HG02759 (cell line): ENCODE measurements at regions not wholly inside any gene's neighbourhood (a gene's known extent, or its start where the extent isn't known, plus 50 kb on each side); places are given as distances from the start of the nearest gene placed in this dataset.

Experiments
- ATAC-seq: cut with Tn5 transposase; IDR thresholded peaks from one replicate; pipeline ENCODE4 v1.9.1; 2021; ENCODE audit warnings: mild to moderate bottlenecking, moderate library complexity; ENCODE audit not compliant: unreplicated experiment

DNA sequence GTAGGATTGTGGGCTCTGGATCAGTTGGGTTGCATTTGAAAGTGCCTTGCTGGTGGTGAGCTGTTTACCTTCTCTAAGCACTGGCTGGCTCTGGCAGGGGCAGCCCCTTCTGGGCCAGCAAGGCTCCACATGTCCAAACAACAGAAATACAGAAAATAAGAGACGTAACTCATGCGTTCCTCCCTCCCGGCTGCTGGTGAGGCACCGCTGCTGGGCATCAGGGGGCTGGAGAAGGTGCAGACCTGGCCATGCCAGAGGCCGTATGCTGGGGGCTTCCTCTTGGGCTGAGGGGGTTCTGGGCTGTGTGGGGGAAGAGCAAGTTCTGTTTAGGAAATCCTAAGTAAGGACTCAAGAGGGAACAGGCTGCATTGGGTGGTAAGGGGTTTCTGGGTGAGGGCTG lies 140.6 kb downstream of the URI1 start:
- ATAC-seq, result no peak

DNA sequence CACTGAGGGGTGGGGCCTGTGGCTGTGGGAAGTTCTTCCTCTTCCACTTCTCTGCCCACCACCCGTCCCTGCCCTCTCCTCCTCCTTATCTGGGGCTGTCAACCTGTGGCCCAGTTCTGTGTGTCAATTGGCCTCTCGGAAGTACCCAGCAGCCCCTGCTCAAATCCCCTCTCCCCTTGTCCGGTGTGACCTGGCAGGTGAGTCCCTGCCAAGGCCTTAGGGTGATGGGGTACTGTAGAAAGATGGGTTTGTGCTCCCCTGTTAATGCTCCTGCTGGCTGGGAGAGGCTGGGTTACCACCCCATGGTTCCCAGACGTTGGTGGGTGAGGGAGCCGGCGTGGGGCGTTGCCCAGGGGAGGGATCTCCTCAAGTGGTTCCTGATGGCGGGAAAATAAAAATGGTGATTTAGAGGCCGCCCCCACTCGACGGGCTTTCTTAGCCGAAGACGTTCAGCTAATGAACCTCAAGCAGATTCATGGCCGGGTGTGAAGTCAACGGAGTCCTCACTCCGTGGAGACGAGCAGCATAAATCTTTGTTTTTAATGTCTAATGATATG lies 141.2 kb downstream of the URI1 start:
- no peak for ATAC-seq

DNA sequence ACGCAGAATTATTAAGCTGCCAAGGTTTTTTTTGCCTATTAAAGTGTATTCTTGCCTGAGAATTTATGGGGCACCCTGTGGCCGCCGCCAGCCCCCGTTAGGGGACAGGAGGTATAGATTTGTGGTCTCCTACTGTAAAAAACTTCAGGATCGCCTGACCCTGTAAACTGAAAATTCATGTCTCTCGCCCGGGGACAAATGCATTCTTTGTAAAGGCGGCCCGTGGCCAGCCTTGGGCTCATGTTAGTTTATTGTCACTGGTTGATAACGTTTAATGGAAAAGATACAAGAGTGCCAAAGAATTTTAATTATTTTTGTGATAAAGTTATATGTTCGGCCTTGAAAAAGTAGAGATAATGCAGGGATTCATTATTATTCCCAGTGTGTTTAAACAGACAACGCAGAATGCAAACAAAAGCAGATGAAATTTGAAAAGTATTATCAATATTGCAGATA lies 141.7 kb downstream of the URI1 start:
- no peak for ATAC-seq

DNA sequence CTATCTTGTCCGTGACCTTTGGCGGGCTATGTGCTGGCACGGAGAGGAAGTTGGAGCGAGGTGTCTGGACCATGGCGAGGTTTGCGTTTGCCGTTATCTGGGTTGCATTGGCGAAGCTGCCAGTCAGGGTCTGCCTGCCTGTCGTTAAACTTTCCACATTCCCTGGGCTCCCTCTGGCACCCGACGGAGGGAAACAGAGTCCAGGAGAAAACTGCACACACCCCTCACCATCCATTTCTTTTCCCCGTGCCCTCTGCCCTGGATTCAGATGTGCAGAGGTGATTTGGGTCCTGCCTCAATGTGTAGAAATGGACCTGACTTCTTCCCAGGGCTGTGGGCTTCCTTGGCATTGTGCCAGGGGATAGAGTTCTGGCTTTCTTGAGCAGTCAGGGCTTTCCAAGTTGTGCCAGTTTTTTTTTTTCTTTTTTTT lies 142.4 kb downstream of the URI1 start:
- ATAC-seq, result no peak

DNA sequence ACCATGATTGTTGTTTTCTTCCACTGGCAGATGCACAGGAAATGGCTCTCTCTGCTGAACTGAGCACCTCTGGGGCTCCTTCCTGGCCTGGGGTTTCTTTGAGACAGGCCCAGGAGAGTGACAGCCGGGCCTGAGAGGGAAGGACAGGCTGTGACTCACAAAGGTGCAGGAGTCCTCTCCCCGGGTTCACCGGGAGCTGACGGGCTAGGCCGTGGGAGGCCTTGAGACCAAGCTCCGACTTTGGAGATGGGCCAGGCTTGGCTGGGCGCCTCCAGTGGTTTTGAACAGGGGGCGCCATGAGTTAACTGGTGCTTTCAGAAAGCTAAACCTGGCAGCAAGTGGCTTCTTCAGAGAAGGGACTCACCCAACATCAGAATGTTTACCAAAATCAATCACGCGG lies 143.4 kb downstream of the URI1 start:
- no peak for ATAC-seq

DNA sequence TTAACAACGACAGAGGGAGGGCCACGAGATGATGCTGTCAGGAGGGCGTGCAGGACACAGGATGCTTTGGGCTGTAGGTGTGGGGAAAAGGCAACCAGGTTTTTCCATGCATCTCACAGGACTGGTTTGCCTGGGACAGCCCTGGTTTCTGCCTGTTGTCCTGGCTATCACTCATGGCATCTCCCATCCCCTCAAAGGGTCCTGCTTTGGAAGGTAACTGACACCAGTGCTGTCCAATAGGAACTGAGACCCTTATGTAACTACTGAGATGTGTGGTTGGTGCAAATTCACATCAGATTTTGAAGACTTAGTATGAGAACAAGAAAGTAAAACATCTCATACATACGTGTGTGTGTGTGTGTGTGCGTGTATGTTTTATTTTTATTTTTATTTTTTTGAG lies 144.2 kb downstream of the URI1 start:
- ATAC-seq, result no peak

DNA sequence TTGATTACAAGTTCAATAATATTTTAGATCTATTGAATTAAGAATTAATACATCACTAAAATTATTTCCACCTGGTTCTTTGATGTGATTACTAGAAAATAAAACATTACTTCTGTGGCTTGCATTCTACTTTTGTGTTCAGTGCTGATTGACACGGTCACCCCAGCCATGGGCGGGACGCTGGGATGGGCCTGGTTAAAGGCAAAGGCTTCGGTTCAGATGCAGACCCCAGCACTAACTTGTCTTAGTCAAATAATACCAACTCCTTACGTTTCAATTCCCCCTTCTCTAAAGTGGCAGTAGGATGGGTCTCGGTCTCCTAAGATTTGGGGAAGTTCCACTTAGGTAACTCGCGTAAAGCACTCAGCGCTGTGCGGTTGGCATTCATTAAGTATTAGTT lies 144.9 kb downstream of the URI1 start:
- ATAC-seq, result no peak

DNA sequence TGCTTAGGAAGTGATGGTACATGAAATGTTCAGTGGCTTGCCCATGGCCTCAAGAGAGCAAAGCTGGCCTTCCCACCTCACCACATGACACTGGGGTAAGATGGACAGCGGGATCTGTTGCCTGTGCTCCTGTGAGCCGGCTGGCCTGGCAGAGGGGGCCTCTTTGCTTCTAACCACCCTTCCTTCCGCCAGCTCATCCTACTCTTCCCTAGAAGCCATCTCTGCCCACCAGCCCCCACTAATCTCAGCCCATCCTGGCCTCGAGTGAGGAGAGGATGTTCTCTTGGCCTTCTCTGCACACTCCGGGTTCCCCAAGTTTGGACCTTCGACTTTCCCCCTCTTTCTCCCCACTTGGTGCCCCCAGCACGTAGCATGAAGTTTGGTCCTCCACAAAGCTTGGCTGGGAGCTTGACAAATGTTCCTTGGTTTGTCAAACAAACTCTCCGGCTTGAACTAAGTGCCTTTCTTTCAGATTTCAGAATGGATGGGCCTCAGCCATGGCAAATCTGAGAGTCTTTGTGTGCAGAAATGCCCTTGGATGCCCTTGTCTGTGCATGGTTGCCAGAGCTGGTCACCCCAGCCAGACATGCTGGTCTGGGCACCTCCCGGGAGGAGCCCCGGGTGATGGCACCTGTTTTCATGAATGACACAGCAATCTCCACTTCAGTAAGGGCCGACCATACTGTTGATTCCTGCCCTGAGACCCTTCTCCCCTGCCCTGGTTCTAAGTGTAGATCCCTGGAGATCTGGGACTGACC lies 145.5 kb downstream of the URI1 start:
- no peak for ATAC-seq

DNA sequence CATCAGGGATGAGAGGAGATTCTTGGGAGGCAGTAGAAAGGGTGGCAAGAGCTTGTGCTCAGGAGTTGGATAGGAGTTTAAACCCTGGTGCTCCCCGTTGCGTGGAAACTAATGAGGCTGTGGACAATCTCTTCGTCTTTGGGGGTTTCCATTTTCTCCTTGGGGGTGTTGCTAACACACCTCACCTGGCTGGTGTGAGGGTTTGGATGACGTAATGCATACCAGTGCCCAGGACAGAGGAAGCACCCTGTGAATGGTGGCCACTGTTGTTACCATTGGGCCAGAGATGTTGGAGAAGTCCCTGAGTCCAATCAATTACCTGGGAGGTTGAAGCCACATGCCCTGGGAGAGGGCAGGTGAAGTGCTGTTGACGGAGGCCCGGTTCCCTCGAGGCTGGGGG lies 146.5 kb downstream of the URI1 start:
- no peak for ATAC-seq

DNA sequence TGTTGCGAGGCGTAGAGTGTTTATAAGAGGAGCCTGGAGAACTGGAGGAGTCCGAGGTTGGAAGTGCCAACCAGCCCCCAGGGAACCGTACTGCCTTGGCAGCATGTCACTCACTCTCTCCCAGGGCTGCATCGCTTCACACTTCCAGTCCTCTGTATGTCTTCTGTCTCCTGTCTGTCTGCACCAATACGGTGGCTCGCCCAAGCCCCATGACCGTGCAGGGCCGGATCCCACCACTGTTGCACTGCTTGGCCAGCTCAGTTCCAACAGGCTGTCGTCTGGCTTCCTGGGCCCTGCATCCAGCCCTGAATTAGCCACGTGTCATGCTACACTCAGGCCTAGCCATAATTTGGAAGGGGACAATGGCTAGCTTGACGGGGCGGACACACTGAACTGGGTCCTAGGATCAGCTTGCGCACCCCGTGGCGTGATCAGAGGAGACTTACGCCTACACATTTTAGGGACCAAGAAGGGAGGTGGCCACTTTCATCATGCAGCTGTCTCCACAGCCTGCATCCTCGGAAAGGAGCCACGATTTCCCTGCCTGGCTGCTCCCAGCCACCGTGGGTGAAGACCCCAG lies 147.1 kb downstream of the URI1 start:
- ATAC-seq, result no peak

DNA sequence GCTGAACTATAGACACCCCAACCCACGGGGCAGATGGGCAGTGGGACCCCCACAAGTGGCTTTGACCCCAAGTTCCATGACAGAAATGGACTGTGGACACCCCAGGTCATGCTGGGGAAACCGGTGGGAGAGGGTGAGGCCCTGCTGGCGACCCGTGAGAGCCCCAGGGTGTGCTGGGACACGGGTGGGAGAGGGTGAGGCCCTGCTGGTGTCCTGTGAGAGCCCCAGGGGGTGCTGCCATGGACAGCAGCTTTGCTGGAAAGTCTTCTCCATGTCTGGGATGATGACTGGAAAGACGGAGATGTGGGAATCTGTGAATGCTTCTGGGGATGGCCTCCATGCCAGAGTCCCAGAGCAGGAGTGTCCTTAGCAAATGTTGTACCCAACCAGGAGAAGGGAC lies 148.4 kb downstream of the URI1 start:
- ATAC-seq, result no peak

DNA sequence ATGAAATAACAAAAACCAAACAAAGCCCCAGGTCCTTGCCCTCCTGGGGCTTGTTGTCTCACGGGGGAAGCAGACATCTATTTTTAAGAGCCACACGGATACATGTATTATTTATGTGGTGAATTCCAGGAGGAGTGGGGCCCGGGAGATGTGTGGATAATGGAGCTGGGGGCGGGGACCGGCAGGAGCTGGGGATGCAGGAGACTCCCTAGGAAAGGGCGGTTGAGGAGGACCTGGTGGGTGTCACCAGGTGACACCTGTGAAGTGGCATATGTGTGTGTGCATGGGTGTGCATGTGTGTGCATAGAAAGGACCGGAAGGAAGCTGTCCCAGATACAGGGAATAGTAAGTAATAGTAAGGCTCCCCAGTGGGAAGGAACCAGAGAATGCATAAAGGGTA lies 148.9 kb downstream of the URI1 start:
- no peak for ATAC-seq

DNA sequence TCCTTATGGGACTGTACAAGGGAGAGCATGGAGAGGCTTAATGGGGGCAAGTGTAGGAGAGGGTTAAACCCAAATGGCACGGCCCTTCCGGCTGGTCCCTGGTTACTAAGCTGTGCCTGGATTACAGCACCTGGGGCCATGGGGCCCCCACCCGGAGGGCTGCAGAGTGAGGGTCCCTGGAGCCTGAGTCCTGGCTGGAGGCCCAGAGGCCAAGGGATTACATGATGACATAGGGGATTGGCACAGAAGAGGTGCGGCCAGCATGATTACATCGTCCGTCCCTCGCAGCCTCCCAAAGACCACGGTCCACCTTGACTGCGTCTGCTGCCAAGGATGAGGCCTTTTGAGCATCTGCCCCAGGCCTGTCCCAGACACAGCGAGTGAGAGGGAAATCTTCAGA lies 149.4 kb downstream of the URI1 start:
- no peak for ATAC-seq

DNA sequence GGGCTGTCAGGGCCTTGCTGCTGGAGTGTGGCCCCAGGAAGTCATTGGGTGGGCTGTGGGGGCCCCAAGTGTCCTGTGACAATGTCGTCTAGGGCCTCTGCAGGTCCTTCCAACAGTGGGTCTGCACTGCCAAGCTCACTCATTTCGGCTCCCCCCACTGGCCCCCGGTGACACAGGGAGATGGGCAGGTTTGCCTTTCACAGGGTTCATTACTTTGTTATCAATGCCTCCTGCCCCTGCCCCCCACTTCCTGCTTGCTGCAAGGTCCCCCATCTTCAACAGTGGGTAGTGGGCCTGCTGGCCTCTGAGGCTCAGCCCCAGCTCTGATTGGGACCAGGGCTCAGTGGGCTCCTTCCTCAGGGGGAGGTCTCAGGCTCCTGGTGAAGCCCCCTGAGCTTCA lies 149.8 kb downstream of the URI1 start:
- no peak for ATAC-seq

DNA sequence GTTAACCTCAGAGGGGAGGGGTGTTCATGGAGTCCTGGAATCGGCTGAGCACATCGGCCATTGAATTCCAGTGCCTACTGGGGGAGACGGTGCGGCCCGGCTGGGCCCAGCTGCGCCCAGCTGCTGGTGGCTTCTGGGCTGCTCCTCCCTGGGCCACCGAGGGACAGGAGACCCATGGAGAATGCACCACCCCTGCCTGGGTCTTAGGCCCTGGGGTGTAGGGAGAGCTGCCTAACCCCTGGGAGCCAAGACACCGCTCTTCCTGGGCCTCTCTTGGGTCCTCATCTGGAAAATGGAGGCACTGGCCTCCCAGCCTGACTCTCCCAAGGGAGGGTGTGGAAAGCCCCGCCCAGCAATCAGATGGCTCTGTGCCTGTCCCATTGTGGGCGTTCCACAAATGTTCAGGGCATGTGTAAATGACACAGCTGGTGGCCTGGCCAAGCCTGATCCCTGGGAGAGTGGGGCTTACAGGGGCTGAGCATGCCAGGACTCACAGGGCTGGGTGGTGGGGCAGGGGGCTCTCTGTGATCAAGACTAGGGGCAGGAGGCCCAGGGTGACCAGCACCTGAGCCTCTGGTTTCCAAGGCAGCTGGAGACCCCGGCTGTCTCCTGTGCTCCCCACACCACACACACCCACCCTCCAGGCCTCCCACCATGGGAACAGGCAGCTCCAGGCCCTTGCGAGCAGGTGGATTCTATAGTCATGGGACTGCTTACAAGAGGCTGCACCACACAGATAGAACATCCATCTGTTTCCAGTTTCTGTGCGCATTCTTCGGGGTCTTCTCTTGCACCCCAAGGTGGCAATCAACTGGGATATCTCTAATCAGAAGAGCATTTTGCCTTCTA lies 150.9 kb downstream of the URI1 start:
- no peak for ATAC-seq

DNA sequence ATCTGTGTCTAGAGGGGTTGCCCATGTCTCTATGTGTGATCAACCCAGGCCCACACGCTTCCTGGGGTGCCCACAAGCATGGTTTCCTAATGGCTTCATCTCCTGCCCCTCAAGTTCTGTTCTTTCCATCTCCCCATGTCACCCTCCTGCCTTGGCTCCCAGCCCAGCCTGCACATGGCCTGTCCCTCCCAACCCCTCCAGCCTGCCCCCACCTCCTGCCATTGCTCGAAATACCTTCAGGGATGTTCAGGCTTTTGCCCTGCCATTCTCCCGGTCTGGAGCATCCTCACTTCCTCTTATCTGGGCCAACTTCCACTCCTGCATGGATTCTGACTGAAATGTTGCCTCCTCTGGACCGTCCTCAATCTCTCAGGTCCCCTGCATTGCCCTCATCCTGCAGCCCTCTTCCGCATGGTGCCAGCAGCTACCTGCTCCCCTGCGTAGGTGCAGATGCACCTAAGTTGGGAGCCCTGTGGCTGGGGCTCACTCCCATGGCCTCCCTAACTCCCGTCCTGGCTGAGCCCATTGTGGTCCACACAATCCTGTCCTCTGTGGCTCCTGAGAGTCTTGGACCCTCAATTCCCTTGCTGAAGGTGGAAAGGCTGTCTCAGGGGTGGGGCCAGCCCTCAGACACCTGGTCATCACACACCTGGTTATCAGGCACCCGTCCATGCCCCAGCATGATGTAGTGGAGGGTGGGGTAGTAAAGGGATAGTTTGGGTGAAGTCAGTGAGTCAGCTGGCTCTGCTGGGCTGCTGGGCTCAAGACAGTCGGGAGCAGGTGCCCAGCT lies 152.1 kb downstream of the URI1 start:
- no peak for ATAC-seq

DNA sequence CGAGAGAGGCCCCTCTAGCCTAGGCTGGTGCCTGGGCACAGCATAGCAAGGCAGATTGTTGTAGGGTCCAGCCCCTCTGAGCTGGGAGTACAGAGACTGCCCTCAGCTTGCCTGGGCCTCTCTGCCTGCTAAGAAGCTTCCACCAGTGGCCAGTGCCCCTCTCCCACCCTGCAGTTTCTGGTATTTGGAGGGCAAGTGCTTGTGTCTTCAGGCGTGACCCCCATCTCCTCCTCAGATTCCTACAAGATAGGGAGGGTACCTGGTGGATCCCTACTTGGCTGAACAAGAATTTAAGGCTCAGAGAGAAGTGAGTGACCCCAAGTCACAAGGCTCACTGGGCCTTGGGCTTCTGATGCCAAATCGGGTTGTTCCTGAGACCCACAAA lies 152.7 kb downstream of the URI1 start:
- no peak for ATAC-seq

DNA sequence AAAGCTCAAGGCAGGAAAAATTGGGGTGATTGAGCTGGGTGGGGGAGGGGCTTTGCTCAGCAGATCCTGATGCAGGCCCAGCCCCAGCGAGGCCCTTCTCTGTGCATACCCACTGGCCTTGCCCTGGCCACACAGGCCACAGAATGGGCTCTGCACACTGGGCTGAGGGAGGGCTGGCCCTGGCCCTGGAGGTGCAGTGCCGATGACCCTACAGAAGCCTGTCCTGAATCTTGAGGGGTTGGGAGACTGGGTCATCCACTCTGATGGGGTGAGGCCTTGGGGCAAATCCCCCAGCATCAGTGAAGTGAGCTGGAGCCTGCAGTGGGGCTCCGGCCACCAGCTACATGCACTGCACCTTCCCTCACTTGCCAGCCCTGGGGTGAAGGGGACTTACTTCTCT lies 153.1 kb downstream of the URI1 start:
- ATAC-seq, result no peak

DNA sequence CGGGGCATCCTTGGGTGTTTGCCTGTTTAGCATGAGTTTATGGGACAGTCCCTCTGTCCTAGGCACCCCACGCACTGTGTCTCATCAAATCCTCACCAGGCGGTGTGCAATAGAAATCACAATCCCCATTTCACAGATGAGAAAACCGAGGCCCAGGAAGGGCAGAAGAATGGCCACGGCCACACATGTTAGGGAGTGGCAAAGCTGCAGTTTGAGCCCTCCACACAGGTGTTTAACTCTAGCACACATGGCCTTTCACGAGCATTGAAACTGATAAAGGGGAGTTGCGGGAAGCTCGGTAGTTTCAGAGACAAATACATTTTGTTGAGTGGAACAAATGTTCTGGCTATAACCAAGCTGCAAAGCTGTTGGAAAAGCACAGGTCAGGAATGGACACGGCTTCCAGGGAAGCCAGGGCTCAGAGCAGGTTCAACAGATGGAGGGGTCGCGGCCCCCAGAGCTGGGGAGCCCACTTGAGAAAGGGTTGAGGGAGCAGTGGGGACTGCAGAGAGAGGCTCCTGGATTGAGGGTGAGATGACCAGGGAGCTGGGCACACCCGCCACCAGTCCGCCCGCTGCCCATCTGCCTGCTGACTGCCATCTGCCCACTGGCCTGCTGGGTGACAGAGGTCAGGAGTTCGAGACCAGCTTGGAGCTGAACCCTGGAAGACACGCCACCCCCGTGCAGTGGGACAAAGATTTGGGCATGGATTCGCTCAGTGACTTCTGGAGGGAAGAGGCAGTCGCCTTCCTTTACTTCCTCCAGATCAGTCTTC lies 154.7 kb downstream of the URI1 start:
- ATAC-seq, result no peak

DNA sequence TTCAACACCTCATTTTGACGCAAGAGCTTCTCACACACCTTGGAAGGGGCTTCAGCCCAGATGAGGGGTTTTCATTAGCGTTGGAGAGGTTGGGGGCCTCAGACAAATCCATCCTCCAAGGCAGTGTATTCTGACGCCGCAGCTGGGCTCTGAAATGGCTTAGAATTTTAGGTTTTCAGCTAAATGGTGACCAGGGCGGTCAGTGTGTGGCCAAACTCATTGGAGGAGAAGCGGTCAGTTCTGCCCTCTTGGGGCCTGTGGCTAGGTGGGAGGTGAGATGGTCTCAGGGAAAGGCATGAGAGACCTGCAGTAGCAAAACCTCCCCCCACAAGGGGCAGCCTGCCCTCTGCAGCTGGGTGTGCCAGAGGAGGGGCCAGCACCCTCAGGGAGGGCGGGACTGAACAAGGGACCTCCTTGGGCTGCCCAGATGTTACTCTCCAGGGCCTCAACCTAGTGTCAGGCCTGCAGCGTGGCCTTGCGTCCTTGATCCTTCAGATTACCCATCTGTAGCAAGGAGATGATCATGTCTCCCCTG lies 155.8 kb downstream of the URI1 start:
- ATAC-seq, result no peak
